ENCODE measurements at regions not wholly inside any gene's neighbourhood (a gene's known extent, or its start where the extent isn't known, plus 50 kb on each side); places are given as distances from the start of the nearest gene placed in this dataset.

DNA sequence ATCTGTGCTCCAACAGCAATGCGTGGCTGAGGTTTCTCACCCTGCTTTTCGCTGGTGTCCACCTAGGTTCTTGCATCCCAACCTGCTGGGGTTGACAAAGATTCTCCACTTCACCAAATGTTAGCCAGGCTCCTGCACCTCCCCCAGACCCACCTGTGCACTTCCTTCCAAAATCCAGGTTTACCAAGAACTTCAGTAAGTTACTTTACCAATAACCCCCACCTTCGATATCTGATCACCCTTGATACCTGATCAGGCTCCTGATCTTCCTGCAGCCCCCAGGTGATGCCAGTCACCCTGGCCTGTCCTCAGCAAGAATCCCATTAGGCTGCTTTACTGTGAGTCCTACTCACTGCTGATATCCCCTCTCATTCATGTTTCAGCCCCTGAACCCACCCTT, 1203.4 kb downstream of the TBC1D22A start:
- intact Hi-C loops (cut with DNase I), result no loop called here
- no peak for DNase-seq

GRCh38 chr22:47965066-47965465, 1202.6 kb downstream of the TBC1D22A start:
- Histone ChIP-seq H3K27me3 (peaks cover 0 to 5% of the 10 kb centered on the region in 2 donors), H3K9me3 (no peaks in the 10 kb centered on the region), H3K27ac (no peak overlapping the region), H3K4me3 (no peak overlapping the region), H3K36me3 (no peaks in the 10 kb centered on the region), H3K4me1 (no peaks in the 10 kb centered on the region)
- ATAC-seq (no peak), DNase-seq (no peak)
- no peak for TF ChIP-seq CTCF (IDR thresholded peaks at IDR 0.05)
- intact Hi-C loops (cut with DNase I), result no loop called here

More for the DNA sequence above, 1203.4 kb downstream of the TBC1D22A start:
- no peak for ATAC-seq
- Histone ChIP-seq H3K36me3 (no peaks in the 10 kb centered on the region), H3K4me1 (no peaks in the 10 kb centered on the region), H3K9me3 (no peaks in the 10 kb centered on the region), H3K27me3 (peaks cover 0 to 9% of the 10 kb centered on the region in 2 donors), H3K4me3 (no peak overlapping the region), H3K27ac (no peak overlapping the region)
- no peak for TF ChIP-seq CTCF (IDR thresholded peaks at IDR 0.05)

DNA sequence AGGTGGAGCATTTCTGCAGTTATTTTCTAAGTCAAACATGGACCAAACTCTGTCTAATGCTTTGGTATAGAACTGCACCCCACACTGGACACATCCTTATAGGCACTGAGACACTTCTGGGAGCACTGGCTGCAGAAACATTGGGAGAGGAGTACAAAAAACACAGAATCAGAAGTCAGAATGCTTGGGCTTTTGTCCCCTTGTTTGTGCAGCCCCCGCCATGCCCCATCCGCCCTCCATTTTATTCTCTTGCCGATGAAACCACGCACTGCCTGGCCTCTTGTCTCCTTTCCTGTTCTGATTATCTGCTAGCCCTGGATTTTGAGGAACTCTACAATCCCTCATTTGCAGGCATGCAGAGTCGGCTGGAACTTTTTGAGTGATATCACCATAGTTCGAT, 1201.2 kb downstream of the TBC1D22A start:
- Histone ChIP-seq H3K36me3 (no peaks in the 10 kb centered on the region), H3K4me1 (no peaks in the 10 kb centered on the region), H3K27ac (no peak overlapping the region), H3K27me3 (peaks cover 0 to 5% of the 10 kb centered on the region in 2 donors), H3K4me3 (no peak overlapping the region), H3K9me3 (peaks cover 0 to 9% of the 10 kb centered on the region in 2 donors)
- ATAC-seq, result no peak
- intact Hi-C loops (cut with DNase I), result no loop called here
- DNase-seq, result no peak
- no peak for TF ChIP-seq CTCF (IDR thresholded peaks at IDR 0.05)

- intact Hi-C loops (cut with DNase I), result no loop called here
- Histone ChIP-seq H3K4me3 (no peak overlapping the region), H3K4me1 (no peaks in the 10 kb centered on the region), H3K36me3 (no peaks in the 10 kb centered on the region), H3K27ac (no peak overlapping the region), H3K27me3 (no peaks in the 10 kb centered on the region), H3K9me3 (peaks cover 0 to 33% of the 10 kb centered on the region in 2 donors)
- DNase-seq (no peak), ATAC-seq (no peak)
- no peak for TF ChIP-seq CTCF (IDR thresholded peaks at IDR 0.05)
Measured at GRCh38 chr22:47957649-47958048, 1195.2 kb downstream of the TBC1D22A start.

GRCh38 chr22:47954107-47954506, 1191.7 kb downstream of the TBC1D22A start:
- Histone ChIP-seq H3K4me3 (no peak overlapping the region), H3K9me3 (peaks cover 0 to 29% of the 10 kb centered on the region in 2 donors), H3K27me3 (peaks cover 0 to 9% of the 10 kb centered on the region in 2 donors), H3K4me1 (no peaks in the 10 kb centered on the region), H3K36me3 (no peaks in the 10 kb centered on the region), H3K27ac (no peak overlapping the region)
- intact Hi-C loops (cut with DNase I), result no loop called here
- DNase-seq (no peak), ATAC-seq (no peak)
- TF ChIP-seq CTCF (IDR thresholded peaks at IDR 0.05), result no peak

Data from left lung (tissue), 4 donors.